Esophagus muscularis mucosa (tissue), 4 donors: ENCODE measurements at regions not wholly inside any gene's neighbourhood (a gene's known extent, or its start where the extent isn't known, plus 50 kb on each side); places are given as distances from the start of the nearest gene placed in this dataset.

Source experiments
- EP300 ChIP-seq: sonication (generic); formaldehyde crosslinking; IDR thresholded peaks from one replicate; pipeline ENCODE4 v1.6.1; 2017; ENCODE audit warnings: antibody characterized with exemption
- POLR2A ChIP-seq: fragments of 450-650 bp; IDR thresholded peaks from one replicate; pipeline ENCODE4 v1.6.1; 2017; ENCODE audit warnings: antibody characterized with exemption, moderate library complexity, mild to moderate bottlenecking, low read depth
- TF ChIP-seq, protein P1 (sequence below), 3 experiments: fragments of 200-600 bp in 2 of 3; fragments of 450-650 bp in 1 of 3; sonication (generic) in 2 of 3; IDR thresholded peaks; one replicate each; pipeline ENCODE4 v1.5.1; 2017 to 2019; ENCODE audit warnings: antibody characterized with exemption in 3 of 3, mild to moderate bottlenecking in 2 of 3, moderate library complexity in 1 of 3

GRCh38 chr3:463252-464192, 267.0 kb downstream of the CHL1 start:
- TF ChIP-seq EP300 (no peak), POLR2A (no peak)
- TF ChIP-seq, protein P1, sequence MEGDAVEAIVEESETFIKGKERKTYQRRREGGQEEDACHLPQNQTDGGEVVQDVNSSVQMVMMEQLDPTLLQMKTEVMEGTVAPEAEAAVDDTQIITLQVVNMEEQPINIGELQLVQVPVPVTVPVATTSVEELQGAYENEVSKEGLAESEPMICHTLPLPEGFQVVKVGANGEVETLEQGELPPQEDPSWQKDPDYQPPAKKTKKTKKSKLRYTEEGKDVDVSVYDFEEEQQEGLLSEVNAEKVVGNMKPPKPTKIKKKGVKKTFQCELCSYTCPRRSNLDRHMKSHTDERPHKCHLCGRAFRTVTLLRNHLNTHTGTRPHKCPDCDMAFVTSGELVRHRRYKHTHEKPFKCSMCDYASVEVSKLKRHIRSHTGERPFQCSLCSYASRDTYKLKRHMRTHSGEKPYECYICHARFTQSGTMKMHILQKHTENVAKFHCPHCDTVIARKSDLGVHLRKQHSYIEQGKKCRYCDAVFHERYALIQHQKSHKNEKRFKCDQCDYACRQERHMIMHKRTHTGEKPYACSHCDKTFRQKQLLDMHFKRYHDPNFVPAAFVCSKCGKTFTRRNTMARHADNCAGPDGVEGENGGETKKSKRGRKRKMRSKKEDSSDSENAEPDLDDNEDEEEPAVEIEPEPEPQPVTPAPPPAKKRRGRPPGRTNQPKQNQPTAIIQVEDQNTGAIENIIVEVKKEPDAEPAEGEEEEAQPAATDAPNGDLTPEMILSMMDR (IDR thresholded peaks at IDR 0.05) = no peak
